Loucy (cell line): ENCODE measurements at regions not wholly inside any gene's neighbourhood (a gene's known extent, or its start where the extent isn't known, plus 50 kb on each side); places are given as distances from the start of the nearest gene placed in this dataset.

Source experiments
- H2AFZ ChIP-seq: fragments of 200-600 bp; sonication (generic); 2 replicates; pipeline ENCODE4 v1.6.0; 2016; ENCODE audit warnings: antibody characterized with exemption, mild to moderate bottlenecking, low read length, moderate library complexity
- H3F3A ChIP-seq: fragments of 200-600 bp; 2 replicates; pipeline ENCODE4 v1.6.0; 2016; ENCODE audit warnings: antibody characterized with exemption, low read depth, mild to moderate bottlenecking
- H3K27me3 ChIP-seq: fragments of 200-600 bp; sonication (generic); 2 replicates; pipeline ENCODE4 v1.6.1; 2014; ENCODE audit warnings: low read length, mild to moderate bottlenecking; ENCODE audit not compliant: insufficient read depth, poor library complexity, severe bottlenecking
- H3K36me3 ChIP-seq: fragments of 200-600 bp; sonication (generic); 2 replicates; pipeline ENCODE4 v1.6.1; 2016; ENCODE audit warnings: low read length; ENCODE audit not compliant: insufficient read depth
- H3K4me1 ChIP-seq: fragments of 200-600 bp; sonication (generic); 2 replicates; pipeline ENCODE4 v1.5.1; 2014; ENCODE audit warnings: low read length, mild to moderate bottlenecking; ENCODE audit not compliant: insufficient read depth, poor library complexity, severe bottlenecking
- H3K4me2 ChIP-seq: fragments of 200-600 bp; sonication (generic); 2 replicates; pipeline ENCODE4 v1.6.0; 2014; ENCODE audit warnings: antibody characterized with exemption, low read length, low read depth, mild to moderate bottlenecking; ENCODE audit not compliant: poor library complexity, severe bottlenecking
- H3K4me3 ChIP-seq: fragments of 200-600 bp; sonication (generic); 2 replicates; pipeline ENCODE4 v1.5.1; 2014; ENCODE audit warnings: low read length, mild to moderate bottlenecking, mixed read lengths; ENCODE audit not compliant: poor library complexity, severe bottlenecking
- H3K79me2 ChIP-seq: fragments of 200-600 bp; sonication (generic); 2 replicates; pipeline ENCODE4 v1.6.1; 2014; ENCODE audit warnings: low read length; ENCODE audit not compliant: insufficient read depth
- H3K9ac ChIP-seq: fragments of 200-600 bp; sonication (generic); 2 replicates; pipeline ENCODE4 v1.6.0; 2014; ENCODE audit warnings: mild to moderate bottlenecking, low read depth, low read length, moderate library complexity; ENCODE audit not compliant: poor library complexity, severe bottlenecking
- H3K9me2 ChIP-seq: fragments of 200-600 bp; sonication (generic); replicated peaks from 2 replicates; pipeline ENCODE4 v1.6.1; 2016; ENCODE audit warnings: low read depth, low read length, mixed read lengths
- H3K9me3 ChIP-seq: fragments of 200-600 bp; sonication (generic); 2 replicates; pipeline ENCODE4 v1.6.1; 2014; ENCODE audit warnings: mild to moderate bottlenecking, antibody characterized with exemption, low read length, low read depth; ENCODE audit not compliant: insufficient read depth
- H4K20me1 ChIP-seq: fragments of 200-600 bp; sonication (generic); 2 replicates; pipeline ENCODE4 v1.6.0; 2014; ENCODE audit warnings: antibody characterized with exemption, low read length, mild to moderate bottlenecking; ENCODE audit not compliant: insufficient read depth, poor library complexity, severe bottlenecking
- EZH2phosphoT487 ChIP-seq: fragments of 200-600 bp; IDR thresholded peaks from 2 replicates; pipeline ENCODE4 v1.6.1; 2018; ENCODE audit warnings: antibody characterized with exemption, mild to moderate bottlenecking, moderate library complexity, borderline replicate concordance
- TF ChIP-seq, protein P1 (sequence below): fragments of 200-600 bp; sonication (generic); conservative IDR thresholded peaks from 2 replicates; pipeline ENCODE4 v1.5.1; 2014; ENCODE audit warnings: mild to moderate bottlenecking, antibody characterized with exemption, low read length

DNA sequence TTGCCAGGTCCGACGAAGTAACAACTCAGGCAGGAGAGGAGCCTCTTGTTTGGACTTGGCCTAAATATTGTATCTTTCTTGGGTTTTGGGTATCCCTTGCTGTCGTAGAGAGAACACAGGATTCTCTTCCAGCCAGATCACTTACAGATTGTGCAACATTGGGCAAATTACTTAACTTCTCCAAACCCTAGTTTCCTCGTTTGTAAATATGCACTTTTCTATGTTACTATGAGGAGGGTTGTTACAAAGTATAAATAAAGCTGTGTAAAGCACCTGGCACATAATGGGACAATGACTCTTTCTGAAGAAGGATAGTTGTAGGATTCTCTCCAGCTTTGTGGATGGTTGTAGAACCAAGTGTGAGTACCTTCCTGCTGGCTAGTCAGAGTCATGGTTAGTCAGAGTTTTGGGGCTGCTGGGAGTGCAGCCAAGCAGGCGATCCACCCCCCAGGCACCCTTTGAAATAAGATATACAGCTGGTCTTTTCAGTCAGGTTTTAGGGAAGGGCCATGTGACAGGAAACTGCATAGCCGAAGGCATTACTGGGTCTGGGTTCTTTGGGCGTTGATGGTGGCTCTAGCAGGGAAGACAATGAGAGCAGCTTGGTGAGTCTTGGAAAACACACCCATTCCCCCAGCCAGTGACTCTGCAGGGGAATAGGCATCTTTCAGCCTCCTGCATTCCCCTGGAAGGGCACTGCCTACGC lies 49.9 kb upstream of the GDNF start:
- H3K9me3 ChIP-seq, result no peaks in the 10 kb centered on the region
- H4K20me1 ChIP-seq, result no peaks in the 10 kb centered on the region
- H3K79me2 ChIP-seq, result no peaks in the 10 kb centered on the region
- no peak overlapping the region for H2AFZ ChIP-seq
- H3K36me3 ChIP-seq, result no peaks in the 10 kb centered on the region
- H3K4me3 ChIP-seq, result no peak overlapping the region
- H3K4me2 ChIP-seq, result no peak overlapping the region
- H3F3A ChIP-seq, result no peaks in the 10 kb centered on the region
- no peaks in the 10 kb centered on the region for H3K4me1 ChIP-seq
- no peaks in the 10 kb centered on the region for H3K27me3 ChIP-seq
- H3K9me2 ChIP-seq, result no peaks in the 10 kb centered on the region
- TF ChIP-seq, protein P1, sequence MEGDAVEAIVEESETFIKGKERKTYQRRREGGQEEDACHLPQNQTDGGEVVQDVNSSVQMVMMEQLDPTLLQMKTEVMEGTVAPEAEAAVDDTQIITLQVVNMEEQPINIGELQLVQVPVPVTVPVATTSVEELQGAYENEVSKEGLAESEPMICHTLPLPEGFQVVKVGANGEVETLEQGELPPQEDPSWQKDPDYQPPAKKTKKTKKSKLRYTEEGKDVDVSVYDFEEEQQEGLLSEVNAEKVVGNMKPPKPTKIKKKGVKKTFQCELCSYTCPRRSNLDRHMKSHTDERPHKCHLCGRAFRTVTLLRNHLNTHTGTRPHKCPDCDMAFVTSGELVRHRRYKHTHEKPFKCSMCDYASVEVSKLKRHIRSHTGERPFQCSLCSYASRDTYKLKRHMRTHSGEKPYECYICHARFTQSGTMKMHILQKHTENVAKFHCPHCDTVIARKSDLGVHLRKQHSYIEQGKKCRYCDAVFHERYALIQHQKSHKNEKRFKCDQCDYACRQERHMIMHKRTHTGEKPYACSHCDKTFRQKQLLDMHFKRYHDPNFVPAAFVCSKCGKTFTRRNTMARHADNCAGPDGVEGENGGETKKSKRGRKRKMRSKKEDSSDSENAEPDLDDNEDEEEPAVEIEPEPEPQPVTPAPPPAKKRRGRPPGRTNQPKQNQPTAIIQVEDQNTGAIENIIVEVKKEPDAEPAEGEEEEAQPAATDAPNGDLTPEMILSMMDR, result no peak
- TF ChIP-seq EZH2phosphoT487, result no peak
- H3K9ac ChIP-seq, result no peak overlapping the region
